ENCODE measurements at regions not wholly inside any gene's neighbourhood (a gene's known extent, or its start where the extent isn't known, plus 50 kb on each side); places are given as distances from the start of the nearest gene placed in this dataset.

DNA sequence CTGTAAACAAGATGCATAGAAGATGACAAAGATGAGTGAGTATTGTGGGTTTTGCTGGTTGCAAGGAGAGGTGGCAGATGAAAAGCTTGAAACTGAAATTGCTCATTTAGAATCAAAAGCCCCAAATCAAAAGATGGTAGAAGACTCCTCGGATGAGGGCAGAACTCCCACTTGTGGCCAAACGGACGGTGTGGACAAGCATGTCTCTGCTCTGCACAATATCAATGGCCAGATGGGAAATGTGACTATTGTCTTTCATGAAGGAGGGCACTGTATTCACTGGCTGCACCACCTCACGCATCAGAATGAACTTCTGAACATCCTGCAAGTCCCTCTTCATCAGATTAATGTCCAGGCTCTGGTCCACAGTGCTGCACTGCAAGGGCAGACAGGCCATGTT is 541.7 kb downstream of the MTRR start:
- Histone ChIP-seq H3K23ac (ENCODE audit: insufficient read length) (no peak overlapping the region), H4K20me1 (replicated peaks in 1 of 2; ENCODE audit: control insufficient read depth in 1 of 2, insufficient read depth in 2 of 2, low read length in 2 of 2) (no peaks in the 10 kb centered on the region), H3K9ac (replicated peaks in 1 of 4; ENCODE audit: extremely low read depth in 1 of 4, low read depth in 3 of 4, low read length in 3 of 4) (no peak overlapping the region), H3K23me2 (ENCODE audit: low read depth, low read length) (no peaks in the 10 kb centered on the region), H4K8ac (ENCODE audit: extremely low read depth, insufficient read depth, low read length) (no peak overlapping the region), H3K27ac (ENCODE audit: low read depth, low read length) (no peak overlapping the region), H3K36me3 (ENCODE audit: control insufficient read depth in 2 of 4, insufficient read depth in 4 of 4, low read length in 3 of 4) (no peaks in the 10 kb centered on the region), H3K56ac (replicated peaks; ENCODE audit: insufficient read length, low read depth, low read length) (no peak overlapping the region), H3K79me2 (ENCODE audit: control insufficient read depth in 1 of 2, insufficient read depth in 2 of 2, low read length in 2 of 2) (no peaks in the 10 kb centered on the region), H3K79me1 (ENCODE audit: low read depth, low read length) (no peaks in the 10 kb centered on the region), H3K4me2 (ENCODE audit: insufficient read depth in 1 of 2, low read depth in 2 of 2, low read length in 2 of 2) (no peak overlapping the region), H3K4me3 (ENCODE audit: extremely low read depth in 1 of 4, insufficient read depth in 2 of 4, low read depth in 3 of 4, low read length in 4 of 4) (no peak overlapping the region), H2BK120ac (replicated peaks; ENCODE audit: low read depth, low read length) (no peak overlapping the region), H2BK5ac (ENCODE audit: low read depth, low read length) (no peak overlapping the region), H3K9me3 (ENCODE audit: insufficient read depth in 2 of 2, low read depth in 1 of 2, low read length in 1 of 2) (no peaks in the 10 kb centered on the region), H4K5ac (ENCODE audit: insufficient read length, low read depth, low read length) (no peak overlapping the region), H3K27me3 (replicated peaks in 1 of 4; ENCODE audit: control insufficient read depth in 3 of 4, extremely low read depth in 1 of 4, insufficient read depth in 3 of 4, low read length in 3 of 4) (0 out of 7 replicates have a peak, but pooled peaks cover 0 to 2% (median 0%) of the 10 kb centered on the region in 4 experiments), H3K14ac (ENCODE audit: insufficient read length) (no peak overlapping the region), H3K4me1 (replicated peaks in 1 of 4; ENCODE audit: control insufficient read depth in 3 of 4, insufficient read depth in 4 of 4, low read length in 3 of 4) (no peaks in the 10 kb centered on the region), H2BK15ac (ENCODE audit: low read length) (no peak overlapping the region), H3K4ac (replicated peaks; ENCODE audit: insufficient read length, low read depth, low read length) (no peak overlapping the region), H2BK20ac (ENCODE audit: low read length) (no peak overlapping the region), H2AFZ (ENCODE audit: low read length) (no peak overlapping the region), H4K91ac (replicated peaks; ENCODE audit: insufficient read length, low read length) (no peak overlapping the region), H3K18ac (ENCODE audit: extremely low read depth, low read length) (no peak overlapping the region), H2AK5ac (ENCODE audit: low read depth, low read length) (no peak overlapping the region), H2BK12ac (ENCODE audit: low read depth, low read length) (no peak overlapping the region)
- CTCF ChIA-PET (ENCODE audit: partially characterized antibody), result no interaction called here
- TF ChIP-seq RBBP5 (IDR thresholded peaks at IDR 0.05; ENCODE audit: borderline replicate concordance, low read depth, low read length), result no peak
- no peak for TF ChIP-seq CHD2 (IDR thresholded peaks at IDR 0.05; ENCODE audit: low read length)
- TF ChIP-seq CEBPB (IDR thresholded peaks at IDR 0.05; ENCODE audit: low read depth, low read length), result no peak
- no peak for TF ChIP-seq CHD1 (IDR thresholded peaks at IDR 0.05; ENCODE audit: low read depth, low read length)
- no peak for TF ChIP-seq MAFK (IDR thresholded peaks at IDR 0.05; ENCODE audit: low read depth, low read length)
- TF ChIP-seq E2F6 (IDR thresholded peaks at IDR 0.05), result no peak
- TF ChIP-seq POLR2A (IDR thresholded peaks at IDR 0.05; ENCODE audit: control extremely low read depth in 1 of 2, low read depth in 2 of 2, low read length in 2 of 2), result no peak
- no peak for TF ChIP-seq SIX5 (IDR thresholded peaks at IDR 0.05; ENCODE audit: low read depth, low read length)
- TF ChIP-seq TAF7 (optimal IDR thresholded peaks at IDR 0.05; ENCODE audit: borderline replicate concordance, low read depth, low read length), result no peak
- no peak for TF ChIP-seq SAP30 (IDR thresholded peaks at IDR 0.05; ENCODE audit: insufficient read depth, insufficient replicate concordance, low read length)
- no peak for TF ChIP-seq SIRT6 (IDR thresholded peaks at IDR 0.05; ENCODE audit: low read length)
- no peak for TF ChIP-seq RAD21 (IDR thresholded peaks at IDR 0.05 in 1 of 2, conservative IDR thresholded peaks at IDR 0.05 in 1 of 2; ENCODE audit: low read depth in 2 of 2, low read length in 2 of 2)
- DNase-seq (ENCODE audit: low read depth in 1 of 2, low spot score in 2 of 2), result no peak
- 76% methylated on average over 4 of the region's 4 CpGs; no CpG with 5 or more reads in 1 of the 2 experiments for WGBS, 2 experiments (ENCODE audit: extremely low coverage in 1 of 2, insufficient coverage in 1 of 2, insufficient read length in 1 of 2, insufficient replicate concordance in 2 of 2, low coverage in 1 of 2, low lambda C conversion rate in 2 of 2, missing lambda C conversion rate in 1 of 2)
- POLR2A ChIA-PET (ENCODE audit: partially characterized antibody), result no interaction called here
- no peak for FAIRE-seq

Data from H1 (cell line).